Uterus (tissue), 3 donors: ENCODE measurements at regions not wholly inside any gene's neighbourhood (a gene's known extent, or its start where the extent isn't known, plus 50 kb on each side); places are given as distances from the start of the nearest gene placed in this dataset.

Experiments used
- DNase-seq, 2 donors: peaks; one replicate each; pipeline ENCODE4 v3.0.0-alpha.2; 2019 to 2020
- H3K27ac ChIP-seq, 2 donors: fragments of 200-600 bp; sonication (generic); 1 replicate in 1 of 2; 2 replicates in 1 of 2; pipeline ENCODE4 v1.5.1; 2016 to 2018
- H3K27me3 ChIP-seq, 2 donors: fragments of 200-600 bp; sonication (generic); one replicate each; pipeline ENCODE4 v1.5.1; 2018 to 2019; ENCODE audit warnings: control low read depth in 1 of 2
- H3K36me3 ChIP-seq, 2 donors: fragments of 200-600 bp; sonication (generic); one replicate each; pipeline ENCODE4 v1.5.1; 2019; ENCODE audit warnings: control low read depth in 1 of 2
- H3K4me1 ChIP-seq, 2 donors: fragments of 200-600 bp; sonication (generic); one replicate each; pipeline ENCODE4 v1.5.1; 2018 to 2019; ENCODE audit warnings: control low read depth in 1 of 2
- H3K4me3 ChIP-seq, 2 donors: fragments of 200-600 bp; sonication (generic); 1 replicate in 1 of 2; 2 replicates in 1 of 2; pipeline ENCODE4 v1.5.1; 2018 to 2019; ENCODE audit warnings: mild to moderate bottlenecking in 1 of 2
- H3K9me3 ChIP-seq, 2 donors: fragments of 200-600 bp; sonication (generic); one replicate each; pipeline ENCODE4 v1.5.1; 2019; ENCODE audit warnings: control low read depth in 1 of 2
- POLR2A ChIP-seq, 2 donors: fragments of 450-650 bp; IDR thresholded peaks; one replicate each; pipeline ENCODE4 v1.6.1; 2016; ENCODE audit warnings: antibody characterized with exemption in 2 of 2, mild to moderate bottlenecking in 1 of 2, moderate library complexity in 1 of 2
- intact Hi-C: fragments of 100-400 bp; cut with DNase I; formaldehyde crosslinking; loops from one replicate; pipeline ENCODE4 v1.15.1; 2023; ENCODE audit warnings: low total_unique reads
- TF ChIP-seq, protein P1 (sequence below), 4 experiments: fragments of 200-600 bp in 2 of 4; fragments of 450-650 bp in 2 of 4; sonication (generic) in 2 of 4; IDR thresholded peaks; one replicate each; pipeline ENCODE4 v1.5.1; 2016 to 2019; ENCODE audit warnings: antibody characterized with exemption in 4 of 4, mild to moderate bottlenecking in 2 of 4, moderate library complexity in 1 of 4
- donor health status: DM: yes; HTN: yes; CAD: no.

DNA sequence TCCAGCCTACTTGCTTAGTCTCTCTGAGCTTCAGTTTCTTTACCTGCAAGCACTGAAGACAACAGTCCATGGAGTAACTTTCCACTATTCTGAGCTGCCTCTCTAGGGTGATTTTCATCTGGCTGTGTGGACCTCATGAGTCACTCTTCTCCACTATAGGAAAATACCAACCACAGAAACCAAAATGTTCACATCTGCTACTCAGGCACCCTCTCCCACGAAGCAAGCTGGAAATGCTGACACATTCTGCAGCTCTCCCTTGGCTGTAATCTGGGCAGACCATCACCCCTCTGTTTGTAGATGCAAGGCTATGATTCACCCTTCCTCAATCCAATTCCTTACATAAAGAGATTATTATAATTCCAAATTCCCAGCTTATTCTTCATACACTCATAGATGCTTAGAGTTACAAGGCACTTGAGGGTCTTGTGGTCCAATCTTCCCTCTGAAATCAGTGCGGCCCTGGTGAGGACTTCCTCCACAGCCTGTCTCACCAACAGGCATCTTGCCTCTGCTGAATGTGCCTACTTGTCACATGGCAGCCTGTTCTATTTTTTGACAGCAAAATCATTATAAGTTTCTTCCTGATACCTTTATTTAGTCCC, 97.0 kb upstream of the LNX1 start:
- Histone ChIP-seq H3K36me3 (no peaks in the 10 kb centered on the region), H3K27ac (no peak overlapping the region), H3K4me3 (no peak overlapping the region), H3K9me3 (no peaks in the 10 kb centered on the region), H3K4me1 (peaks cover 0 to 4% of the 10 kb centered on the region in 2 donors), H3K27me3 (no peaks in the 10 kb centered on the region)
- intact Hi-C loops, result no loop called here
- no peak for DNase-seq
- TF ChIP-seq, protein P1, sequence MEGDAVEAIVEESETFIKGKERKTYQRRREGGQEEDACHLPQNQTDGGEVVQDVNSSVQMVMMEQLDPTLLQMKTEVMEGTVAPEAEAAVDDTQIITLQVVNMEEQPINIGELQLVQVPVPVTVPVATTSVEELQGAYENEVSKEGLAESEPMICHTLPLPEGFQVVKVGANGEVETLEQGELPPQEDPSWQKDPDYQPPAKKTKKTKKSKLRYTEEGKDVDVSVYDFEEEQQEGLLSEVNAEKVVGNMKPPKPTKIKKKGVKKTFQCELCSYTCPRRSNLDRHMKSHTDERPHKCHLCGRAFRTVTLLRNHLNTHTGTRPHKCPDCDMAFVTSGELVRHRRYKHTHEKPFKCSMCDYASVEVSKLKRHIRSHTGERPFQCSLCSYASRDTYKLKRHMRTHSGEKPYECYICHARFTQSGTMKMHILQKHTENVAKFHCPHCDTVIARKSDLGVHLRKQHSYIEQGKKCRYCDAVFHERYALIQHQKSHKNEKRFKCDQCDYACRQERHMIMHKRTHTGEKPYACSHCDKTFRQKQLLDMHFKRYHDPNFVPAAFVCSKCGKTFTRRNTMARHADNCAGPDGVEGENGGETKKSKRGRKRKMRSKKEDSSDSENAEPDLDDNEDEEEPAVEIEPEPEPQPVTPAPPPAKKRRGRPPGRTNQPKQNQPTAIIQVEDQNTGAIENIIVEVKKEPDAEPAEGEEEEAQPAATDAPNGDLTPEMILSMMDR (IDR thresholded peaks at IDR 0.05), result no peak
- TF ChIP-seq POLR2A (IDR thresholded peaks at IDR 0.05), result no peak

DNA sequence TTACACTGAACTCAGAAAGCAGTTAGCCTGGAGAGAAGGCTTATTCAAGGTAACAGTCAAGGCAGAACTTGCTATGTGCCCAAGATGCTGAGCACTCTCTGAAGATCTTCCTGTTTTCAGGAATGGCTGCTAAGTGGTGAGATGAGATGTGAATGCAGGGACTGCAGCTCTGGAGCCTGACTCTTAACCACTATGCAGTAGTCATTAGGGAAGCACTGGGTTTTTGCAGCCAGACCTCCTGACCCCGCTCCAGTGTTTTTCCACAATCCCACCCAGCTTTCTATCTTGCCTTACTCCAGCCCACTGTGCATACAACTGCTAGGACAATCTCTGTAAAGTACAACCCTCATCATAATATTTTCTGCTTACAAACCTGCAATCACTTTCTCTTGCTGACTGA, 95.2 kb upstream of the LNX1 start:
- intact Hi-C loops, result no loop called here
- TF ChIP-seq, protein P1 (IDR thresholded peaks at IDR 0.05), result no peak
- TF ChIP-seq POLR2A (IDR thresholded peaks at IDR 0.05), result no peak
- Histone ChIP-seq H3K36me3 (no peaks in the 10 kb centered on the region), H3K27me3 (no peaks in the 10 kb centered on the region), H3K4me3 (no peak overlapping the region), H3K9me3 (no peaks in the 10 kb centered on the region), H3K4me1 (peaks cover 0 to 4% of the 10 kb centered on the region in 2 donors), H3K27ac (no peak overlapping the region)
- no peak for DNase-seq

DNA sequence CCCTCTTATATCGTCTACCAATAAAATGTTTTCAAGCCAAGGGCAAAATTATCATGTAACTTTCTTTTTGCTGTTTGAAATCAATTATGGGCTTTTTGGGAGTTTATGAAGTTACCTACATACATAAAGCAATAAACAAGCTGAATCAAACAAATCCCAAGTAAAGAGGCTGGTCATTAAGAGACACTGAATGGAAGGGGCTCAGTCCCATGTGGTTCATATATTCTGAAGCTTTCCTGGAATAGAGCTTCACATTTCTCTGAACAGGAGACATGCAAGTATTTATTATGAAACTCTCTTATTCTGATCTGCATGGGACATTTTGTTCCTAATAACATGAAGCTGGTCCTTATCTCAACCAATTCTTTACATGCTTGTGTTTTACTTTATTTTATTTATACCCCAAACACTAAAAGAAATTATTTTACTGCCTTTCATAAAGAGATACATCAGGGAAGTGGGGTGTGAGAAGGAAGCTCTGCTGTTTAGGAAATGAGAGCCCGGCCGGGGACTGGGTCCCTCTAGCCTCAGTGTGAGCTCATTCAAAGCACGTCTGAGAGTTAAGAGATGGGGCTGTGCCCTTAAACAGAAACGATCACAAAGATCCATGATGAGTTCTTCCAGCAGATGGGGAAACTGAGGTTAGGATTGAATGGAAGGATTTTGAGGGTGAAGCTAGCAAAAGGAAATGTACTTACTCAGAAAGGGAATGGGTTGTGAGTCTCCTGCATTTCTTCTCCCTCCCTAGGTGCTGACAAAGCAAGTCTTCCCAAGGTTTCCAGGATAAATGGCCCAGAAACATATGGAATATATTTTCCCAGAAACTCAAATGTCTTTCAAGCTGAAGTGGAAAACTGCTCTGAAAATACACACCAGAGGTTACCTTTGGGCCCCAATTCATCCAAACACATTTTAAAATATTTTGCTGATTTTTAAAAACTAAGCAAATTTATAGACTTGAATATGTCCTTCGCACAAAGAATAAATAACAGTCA, 93.1 kb upstream of the LNX1 start:
- Histone ChIP-seq H3K4me1 (peaks cover 0 to 4% of the 10 kb centered on the region in 2 donors), H3K36me3 (no peaks in the 10 kb centered on the region), H3K4me3 (no peak overlapping the region), H3K27me3 (no peaks in the 10 kb centered on the region), H3K27ac (no peak overlapping the region), H3K9me3 (no peaks in the 10 kb centered on the region)
- intact Hi-C loops, result no loop called here
- no peak for DNase-seq
- TF ChIP-seq, protein P1 (IDR thresholded peaks at IDR 0.05), result no peak
- no peak for TF ChIP-seq POLR2A (IDR thresholded peaks at IDR 0.05)

DNA sequence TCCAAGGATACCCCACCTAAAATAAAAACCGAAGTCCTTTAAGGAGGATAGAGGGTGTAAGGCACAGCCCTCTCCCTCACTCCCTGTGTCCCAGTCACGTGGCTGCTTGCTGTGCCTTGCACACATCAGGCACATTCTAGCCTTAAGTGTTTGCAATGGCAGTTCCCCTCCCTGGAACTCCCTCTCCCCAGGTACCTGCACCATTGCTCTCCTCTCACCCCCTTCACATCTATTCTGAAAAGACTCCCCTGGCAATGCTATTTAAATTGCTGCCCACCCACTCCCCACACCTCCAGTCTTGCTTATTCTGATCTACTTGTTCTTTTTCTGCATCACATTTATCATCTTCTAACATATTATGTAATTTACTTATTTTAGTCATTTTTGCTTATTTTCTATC, 91.6 kb upstream of the LNX1 start:
- no peaks in the 10 kb centered on the region for H3K27me3 ChIP-seq
- no peak overlapping the region for H3K4me3 ChIP-seq
- intact Hi-C loops, result no loop called here
- no peak overlapping the region for H3K27ac ChIP-seq
- DNase-seq, result no peak
- peaks cover 0 to 4% of the 10 kb centered on the region in 2 donors for H3K4me1 ChIP-seq
- no peaks in the 10 kb centered on the region for H3K9me3 ChIP-seq
- no peaks in the 10 kb centered on the region for H3K36me3 ChIP-seq
- TF ChIP-seq, protein P1 (IDR thresholded peaks at IDR 0.05), result no peak
- no peak for TF ChIP-seq POLR2A (IDR thresholded peaks at IDR 0.05)

DNA sequence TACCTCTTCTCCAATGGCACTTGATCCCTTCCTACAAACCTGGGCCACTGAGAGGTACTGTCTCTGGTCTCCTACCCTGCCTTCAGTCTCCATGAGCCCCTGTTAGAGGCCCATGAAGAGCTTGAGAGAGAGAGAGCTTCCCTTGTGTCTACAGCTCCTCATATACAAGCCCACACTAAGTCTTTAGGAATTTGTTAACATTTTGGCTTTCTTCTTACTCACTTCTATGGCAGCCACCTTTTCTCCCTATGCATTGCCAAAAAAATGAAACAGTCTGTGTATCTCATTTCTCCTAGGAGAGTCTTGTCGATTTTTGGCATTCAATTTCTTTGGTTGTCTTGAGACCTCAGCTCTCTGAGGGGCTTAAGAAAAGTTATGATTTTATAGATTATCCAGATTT, 90.9 kb upstream of the LNX1 start:
- intact Hi-C loops, result no loop called here
- no peak overlapping the region for H3K4me3 ChIP-seq
- no peaks in the 10 kb centered on the region for H3K36me3 ChIP-seq
- no peak for TF ChIP-seq POLR2A (IDR thresholded peaks at IDR 0.05)
- TF ChIP-seq, protein P1 (IDR thresholded peaks at IDR 0.05), result no peak
- peaks cover 0 to 4% of the 10 kb centered on the region in 2 donors for H3K4me1 ChIP-seq
- no peaks in the 10 kb centered on the region for H3K9me3 ChIP-seq
- H3K27me3 ChIP-seq, result no peaks in the 10 kb centered on the region
- no peak overlapping the region for H3K27ac ChIP-seq
- DNase-seq, result no peak
